Endodermal cell (in vitro differentiated cells): ENCODE measurements at regions not wholly inside any gene's neighbourhood (a gene's known extent, or its start where the extent isn't known, plus 50 kb on each side); places are given as distances from the start of the nearest gene placed in this dataset.

Experiments
- DNase-seq: peaks from one replicate; pipeline ENCODE4 v3.0.0-alpha.2; 2017
- H3K27ac ChIP-seq: 2 replicates; pipeline ENCODE4 v1.5.1; 2013; ENCODE audit warnings: mild to moderate bottlenecking, low read depth, low read length, moderate library complexity
- H3K27me3 ChIP-seq: 2 replicates; pipeline ENCODE4 v1.6.1; 2013; ENCODE audit warnings: mild to moderate bottlenecking, low read length, moderate library complexity; ENCODE audit not compliant: insufficient read depth, control insufficient read depth, poor library complexity, severe bottlenecking
- H3K36me3 ChIP-seq: 2 replicates; pipeline ENCODE4 v1.7.0; 2013; ENCODE audit warnings: mild to moderate bottlenecking, low read length, moderate library complexity; ENCODE audit not compliant: control insufficient read depth, insufficient read depth
- H3K4me1 ChIP-seq: one replicate; pipeline ENCODE4 v1.7.0; 2013; ENCODE audit warnings: low read length; ENCODE audit not compliant: control insufficient read depth, insufficient read depth
- H3K4me3 ChIP-seq: 2 replicates; pipeline ENCODE4 v1.5.1; 2013; ENCODE audit warnings: mild to moderate bottlenecking, low read length, moderate library complexity
- H3K9ac ChIP-seq: 2 replicates; pipeline ENCODE4 v1.6.1; 2013; ENCODE audit warnings: mild to moderate bottlenecking, low read length, moderate library complexity; ENCODE audit not compliant: poor library complexity, severe bottlenecking; ENCODE audit errors: extremely low read depth
- H3K9me3 ChIP-seq: 2 replicates; pipeline ENCODE4 v1.6.1; 2013; ENCODE audit warnings: mild to moderate bottlenecking, low read length, moderate library complexity; ENCODE audit not compliant: control insufficient read depth
- H3K27ac Mint-ChIP-seq: 2 replicates; pipeline ENCODE4 v1.8.0; 2020; ENCODE audit warnings: mixed read lengths
- H3K27me3 Mint-ChIP-seq: 2 replicates; pipeline ENCODE4 v1.8.0; 2021; ENCODE audit warnings: mild to moderate bottlenecking, mixed read lengths; ENCODE audit not compliant: insufficient read depth
- H3K36me3 Mint-ChIP-seq: 2 replicates; pipeline ENCODE4 v1.8.0; 2020; ENCODE audit warnings: low read depth, mixed read lengths
- H3K4me1 Mint-ChIP-seq: 2 replicates; pipeline ENCODE4 v1.8.0; 2020; ENCODE audit warnings: mixed read lengths
- H3K4me3 Mint-ChIP-seq: 2 replicates; pipeline ENCODE4 v1.8.0; 2020; ENCODE audit warnings: mild to moderate bottlenecking, moderate library complexity, mixed read lengths
- H3K9me3 Mint-ChIP-seq: 2 replicates; pipeline ENCODE4 v1.8.0; 2020; ENCODE audit warnings: mild to moderate bottlenecking, mixed read lengths
- WGBS, 2 experiments: methylation state at CpG; one replicate each; pipeline versions ENCODE4 v1.1.5 to v1.1.7; 2013; ENCODE audit warnings: missing lambda C conversion rate in 2 of 2, mixed read lengths in 1 of 2; ENCODE audit not compliant: insufficient coverage in 1 of 2, insufficient read length in 1 of 2; 5-methylcytosine and 5-hydroxymethylcytosine counted together
- TF ChIP-seq, protein P1 (sequence below): fragments of 200-600 bp; sonication (generic); conservative IDR thresholded peaks from 2 replicates; pipeline ENCODE4 v1.5.0; 2021; ENCODE audit warnings: antibody characterized with exemption, mild to moderate bottlenecking

DNA sequence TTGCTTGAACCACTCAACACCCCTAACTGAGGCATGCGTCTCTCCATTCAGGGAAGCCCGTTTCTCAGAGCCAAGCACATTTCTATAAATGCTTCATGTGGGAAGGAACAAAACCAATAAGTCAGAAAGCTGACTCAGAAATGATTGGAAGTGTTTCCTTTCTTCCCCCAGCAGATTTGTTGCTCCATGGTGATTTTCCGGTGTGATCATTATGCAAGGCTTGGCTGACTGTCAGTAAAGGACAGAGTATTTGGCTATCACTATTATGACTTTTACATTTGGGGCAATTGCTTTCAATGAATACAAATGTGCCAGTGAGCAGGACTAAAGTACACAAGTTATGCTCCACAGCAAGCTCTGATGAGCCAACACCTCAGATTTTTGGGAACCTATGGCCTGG, 53.3 kb upstream of the ZC3H11B start:
- no peaks in the 10 kb centered on the region for H3K9me3 ChIP-seq
- Mint-ChIP-seq H3K4me1 (peaks cover 8% of the 10 kb centered on the region), H3K4me3 (no peak overlapping the region), H3K9me3 (no peaks in the 10 kb centered on the region), H3K36me3 (no peaks in the 10 kb centered on the region), H3K27ac (no peak overlapping the region), H3K27me3 (no peaks in the 10 kb centered on the region)
- H3K9ac ChIP-seq, result no peak overlapping the region
- TF ChIP-seq, protein P1, sequence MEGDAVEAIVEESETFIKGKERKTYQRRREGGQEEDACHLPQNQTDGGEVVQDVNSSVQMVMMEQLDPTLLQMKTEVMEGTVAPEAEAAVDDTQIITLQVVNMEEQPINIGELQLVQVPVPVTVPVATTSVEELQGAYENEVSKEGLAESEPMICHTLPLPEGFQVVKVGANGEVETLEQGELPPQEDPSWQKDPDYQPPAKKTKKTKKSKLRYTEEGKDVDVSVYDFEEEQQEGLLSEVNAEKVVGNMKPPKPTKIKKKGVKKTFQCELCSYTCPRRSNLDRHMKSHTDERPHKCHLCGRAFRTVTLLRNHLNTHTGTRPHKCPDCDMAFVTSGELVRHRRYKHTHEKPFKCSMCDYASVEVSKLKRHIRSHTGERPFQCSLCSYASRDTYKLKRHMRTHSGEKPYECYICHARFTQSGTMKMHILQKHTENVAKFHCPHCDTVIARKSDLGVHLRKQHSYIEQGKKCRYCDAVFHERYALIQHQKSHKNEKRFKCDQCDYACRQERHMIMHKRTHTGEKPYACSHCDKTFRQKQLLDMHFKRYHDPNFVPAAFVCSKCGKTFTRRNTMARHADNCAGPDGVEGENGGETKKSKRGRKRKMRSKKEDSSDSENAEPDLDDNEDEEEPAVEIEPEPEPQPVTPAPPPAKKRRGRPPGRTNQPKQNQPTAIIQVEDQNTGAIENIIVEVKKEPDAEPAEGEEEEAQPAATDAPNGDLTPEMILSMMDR, result no peak
- H3K27ac ChIP-seq, result no peak overlapping the region
- WGBS, 2 experiments, result 92 to 94% methylated on average over 3 of the region's 3 CpGs
- no peaks in the 10 kb centered on the region for H3K36me3 ChIP-seq
- no peak for DNase-seq
- no peaks in the 10 kb centered on the region for H3K27me3 ChIP-seq
- H3K4me1 ChIP-seq, result no peaks in the 10 kb centered on the region
- H3K4me3 ChIP-seq, result no peak overlapping the region

DNA sequence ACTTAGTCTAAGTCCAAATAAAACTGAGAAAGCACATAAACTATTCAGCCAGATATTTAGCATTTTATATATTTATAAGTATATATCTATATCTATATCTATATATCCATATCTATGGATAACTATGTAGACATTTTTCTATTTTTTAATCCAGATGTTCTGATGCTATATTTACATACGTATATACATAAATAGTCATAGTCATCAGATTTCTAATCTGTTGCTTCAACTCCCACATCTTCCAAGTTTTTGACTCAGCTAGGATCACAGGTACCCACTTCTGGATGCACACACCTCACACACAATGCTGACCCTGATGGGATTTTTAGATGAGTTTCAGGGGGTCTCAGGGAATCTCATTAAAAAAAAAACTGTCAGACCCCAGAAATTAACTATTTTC, 52.2 kb upstream of the ZC3H11B start:
- Histone ChIP-seq H3K27ac (no peak overlapping the region), H3K27me3 (no peaks in the 10 kb centered on the region), H3K4me1 (no peaks in the 10 kb centered on the region), H3K4me3 (no peak overlapping the region), H3K36me3 (no peaks in the 10 kb centered on the region), H3K9ac (no peak overlapping the region), H3K9me3 (no peaks in the 10 kb centered on the region)
- H3K36me3 Mint-ChIP-seq, result no peaks in the 10 kb centered on the region
- WGBS, 2 experiments, result 100% methylated on average over 1 of the region's 1 CpG
- H3K4me3 Mint-ChIP-seq, result no peak overlapping the region
- H3K27ac Mint-ChIP-seq, result no peak overlapping the region
- TF ChIP-seq, protein P1, result no peak
- no peaks in the 10 kb centered on the region for H3K9me3 Mint-ChIP-seq
- H3K27me3 Mint-ChIP-seq, result no peaks in the 10 kb centered on the region
- DNase-seq, result no peak
- peaks cover 8% of the 10 kb centered on the region for H3K4me1 Mint-ChIP-seq

DNA sequence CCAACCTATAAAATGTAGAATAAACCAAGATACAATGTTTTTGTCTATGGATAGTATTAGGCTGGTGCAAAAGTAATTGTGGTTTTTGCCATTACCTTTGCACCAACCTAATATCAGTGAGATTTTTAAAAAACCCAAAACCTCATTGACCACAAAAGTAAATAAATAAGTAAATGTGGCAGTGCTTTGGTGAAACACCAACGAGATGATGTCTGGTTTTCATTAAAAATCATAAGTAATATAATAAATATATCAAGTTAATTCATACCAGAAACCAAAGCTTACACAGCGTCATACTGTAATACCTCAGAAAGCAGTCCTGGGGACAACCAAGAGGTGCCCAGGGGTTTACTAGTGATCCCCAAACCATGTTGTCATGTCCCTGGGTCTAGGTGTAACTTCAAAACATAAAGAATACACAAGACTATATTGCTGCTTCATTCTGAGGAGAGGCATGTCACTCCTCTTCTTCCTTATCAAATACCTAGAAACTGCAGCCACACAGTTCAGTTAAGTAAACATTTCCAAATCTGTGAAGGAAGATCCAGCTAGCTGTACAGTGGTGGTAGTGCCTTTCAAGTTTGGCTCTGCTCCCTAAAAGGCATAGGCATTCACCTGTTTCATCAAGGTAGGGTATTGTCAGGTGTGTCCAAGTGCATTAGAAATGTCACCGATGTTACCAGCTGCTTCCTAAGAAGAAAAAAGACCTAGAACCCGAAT, 51.6 kb upstream of the ZC3H11B start:
- Histone ChIP-seq H3K9me3 (no peaks in the 10 kb centered on the region), H3K4me3 (no peak overlapping the region), H3K27me3 (no peaks in the 10 kb centered on the region), H3K4me1 (no peaks in the 10 kb centered on the region), H3K27ac (no peak overlapping the region), H3K9ac (no peak overlapping the region), H3K36me3 (no peaks in the 10 kb centered on the region)
- 82 to 83% methylated on average over 1 to 3 of the region's 4 CpGs for WGBS, 2 experiments
- no peak overlapping the region for H3K4me3 Mint-ChIP-seq
- no peaks in the 10 kb centered on the region for H3K9me3 Mint-ChIP-seq
- H3K36me3 Mint-ChIP-seq, result no peaks in the 10 kb centered on the region
- H3K27me3 Mint-ChIP-seq, result no peaks in the 10 kb centered on the region
- no peak for DNase-seq
- H3K4me1 Mint-ChIP-seq, result peaks cover 10% of the 10 kb centered on the region
- no peak overlapping the region for H3K27ac Mint-ChIP-seq
- TF ChIP-seq, protein P1, result no peak
